ENCODE measurements at regions not wholly inside any gene's neighbourhood (a gene's known extent, or its start where the extent isn't known, plus 50 kb on each side); places are given as distances from the start of the nearest gene placed in this dataset.

DNA sequence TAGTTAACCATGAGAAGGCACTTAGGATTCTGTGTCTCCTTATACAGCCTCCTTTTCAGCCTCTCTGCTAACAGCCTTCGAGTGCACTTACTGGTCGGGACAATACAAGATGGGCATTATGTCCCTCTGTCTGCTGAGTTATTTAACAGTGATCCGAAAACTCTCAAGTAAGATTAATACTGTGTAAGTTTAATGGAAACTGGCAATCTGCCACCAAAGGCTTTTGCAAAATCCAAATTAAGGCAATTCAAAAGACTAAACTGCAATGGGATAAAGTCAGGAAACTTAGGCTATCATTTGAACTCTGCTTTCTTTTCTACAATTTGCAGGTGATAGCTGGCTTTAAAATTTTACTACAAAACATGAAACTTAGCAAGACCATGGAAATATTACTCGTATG is 477.8 kb downstream of the TFEC start:
- DNase-seq (ENCODE audit: low read depth, low spot score): no peak
- in situ Hi-C loops (cut with HindIII; ENCODE audit: low sequenced_read_pairs): no loop called here
- no peak overlapping the region for H3K4me3 ChIP-seq (ENCODE audit: low read depth, low read length)
- TF ChIP-seq, protein P1, sequence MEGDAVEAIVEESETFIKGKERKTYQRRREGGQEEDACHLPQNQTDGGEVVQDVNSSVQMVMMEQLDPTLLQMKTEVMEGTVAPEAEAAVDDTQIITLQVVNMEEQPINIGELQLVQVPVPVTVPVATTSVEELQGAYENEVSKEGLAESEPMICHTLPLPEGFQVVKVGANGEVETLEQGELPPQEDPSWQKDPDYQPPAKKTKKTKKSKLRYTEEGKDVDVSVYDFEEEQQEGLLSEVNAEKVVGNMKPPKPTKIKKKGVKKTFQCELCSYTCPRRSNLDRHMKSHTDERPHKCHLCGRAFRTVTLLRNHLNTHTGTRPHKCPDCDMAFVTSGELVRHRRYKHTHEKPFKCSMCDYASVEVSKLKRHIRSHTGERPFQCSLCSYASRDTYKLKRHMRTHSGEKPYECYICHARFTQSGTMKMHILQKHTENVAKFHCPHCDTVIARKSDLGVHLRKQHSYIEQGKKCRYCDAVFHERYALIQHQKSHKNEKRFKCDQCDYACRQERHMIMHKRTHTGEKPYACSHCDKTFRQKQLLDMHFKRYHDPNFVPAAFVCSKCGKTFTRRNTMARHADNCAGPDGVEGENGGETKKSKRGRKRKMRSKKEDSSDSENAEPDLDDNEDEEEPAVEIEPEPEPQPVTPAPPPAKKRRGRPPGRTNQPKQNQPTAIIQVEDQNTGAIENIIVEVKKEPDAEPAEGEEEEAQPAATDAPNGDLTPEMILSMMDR (IDR thresholded peaks at IDR 0.05; ENCODE audit: low read depth, low read length): no peak

DNA sequence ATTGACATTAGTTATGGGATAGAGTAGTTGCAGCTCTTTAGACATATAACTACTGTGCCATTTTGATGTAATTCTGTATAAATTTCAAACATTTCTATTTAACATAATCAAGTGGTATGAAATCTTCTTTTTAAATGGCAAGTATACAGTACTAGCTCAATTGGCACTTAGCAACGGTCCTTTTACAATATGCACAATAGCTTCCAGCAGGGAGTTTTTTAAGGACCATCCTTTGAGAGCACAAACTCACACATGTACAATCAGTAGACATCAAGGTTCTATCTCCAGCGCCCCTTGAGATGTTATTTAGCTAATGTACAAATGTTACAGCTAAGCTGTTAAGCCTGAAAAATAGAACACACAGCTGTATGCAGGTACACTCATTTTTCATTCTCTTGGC is 480.7 kb downstream of the TFEC start:
- H3K4me3 ChIP-seq (ENCODE audit: low read depth, low read length): no peak overlapping the region
- no peak for DNase-seq (ENCODE audit: low read depth, low spot score)
- in situ Hi-C loops (cut with HindIII; ENCODE audit: low sequenced_read_pairs): no loop called here
- TF ChIP-seq, protein P1 (IDR thresholded peaks at IDR 0.05; ENCODE audit: low read depth, low read length): no peak

DNA sequence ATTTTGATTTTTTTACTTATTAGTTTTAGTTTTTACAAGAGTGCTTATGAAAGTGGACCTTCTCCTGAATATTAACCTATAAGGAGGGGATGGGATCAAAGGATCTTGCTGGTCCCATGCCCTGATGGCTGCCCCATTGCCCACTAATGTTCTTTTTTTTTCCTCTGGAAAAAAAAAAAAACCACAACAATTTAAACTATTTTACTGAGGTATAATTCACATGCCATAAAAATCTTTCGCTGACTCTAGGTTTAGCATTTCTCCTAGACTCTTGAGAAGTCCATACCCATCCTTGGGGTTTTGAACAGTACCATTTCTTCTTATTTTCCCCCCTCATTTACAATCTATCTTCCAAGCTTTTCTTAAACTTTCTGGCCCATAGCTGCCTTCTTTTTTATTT is 481.8 kb downstream of the TFEC start:
- TF ChIP-seq, protein P1 (IDR thresholded peaks at IDR 0.05; ENCODE audit: low read depth, low read length): no peak
- no peak overlapping the region for H3K4me3 ChIP-seq (ENCODE audit: low read depth, low read length)
- in situ Hi-C loops (cut with HindIII; ENCODE audit: low sequenced_read_pairs): no loop called here
- DNase-seq (ENCODE audit: low read depth, low spot score): peak; percentile 32

DNA sequence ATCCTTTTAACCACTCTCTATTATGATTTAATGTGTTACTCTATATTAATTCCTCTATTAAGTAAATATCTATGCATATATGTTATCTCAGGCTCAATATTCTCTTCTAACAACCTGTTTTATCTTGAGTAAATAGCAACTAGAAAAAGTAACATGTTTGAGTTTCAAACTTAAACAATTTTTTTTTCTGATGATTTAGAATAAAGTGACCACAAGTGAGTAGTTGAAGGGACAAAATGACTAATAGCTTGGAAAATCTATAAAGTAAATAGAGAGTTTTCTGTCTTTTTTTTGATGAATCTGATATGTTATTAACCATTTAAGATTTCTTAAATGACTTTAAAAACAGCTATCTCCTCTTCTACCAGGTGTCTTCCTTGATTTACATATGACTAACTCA is 483.8 kb downstream of the TFEC start:
- DNase-seq (ENCODE audit: low read depth, low spot score): no peak
- H3K4me3 ChIP-seq (ENCODE audit: low read depth, low read length): no peak overlapping the region
- TF ChIP-seq, protein P1 (IDR thresholded peaks at IDR 0.05; ENCODE audit: low read depth, low read length): no peak
- in situ Hi-C loops (cut with HindIII; ENCODE audit: low sequenced_read_pairs): no loop called here

DNA sequence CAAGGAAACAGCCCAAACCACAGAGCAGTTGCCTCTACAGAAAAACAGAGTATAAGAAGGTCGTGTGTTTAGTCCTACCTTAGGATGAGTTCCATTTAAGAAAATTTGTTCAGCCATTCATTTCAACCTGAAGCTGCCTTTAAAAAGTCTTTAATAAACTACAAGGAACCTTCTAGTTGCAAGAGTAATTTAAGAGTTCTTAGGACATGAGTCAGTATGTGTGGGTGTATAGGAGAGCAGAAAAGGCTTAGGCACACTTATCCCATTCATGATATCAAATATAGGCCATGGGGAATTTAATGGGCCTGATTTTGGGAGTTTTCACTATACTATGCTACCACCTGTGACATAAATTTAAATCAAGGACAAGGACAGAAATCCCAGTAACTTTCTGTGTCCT is 496.8 kb downstream of the TFEC start:
- TF ChIP-seq, protein P1 (IDR thresholded peaks at IDR 0.05; ENCODE audit: low read depth, low read length): no peak
- in situ Hi-C loops (cut with HindIII; ENCODE audit: low sequenced_read_pairs): no loop called here
- H3K4me3 ChIP-seq (ENCODE audit: low read depth, low read length): no peak overlapping the region
- no peak for DNase-seq (ENCODE audit: low read depth, low spot score)

DNA sequence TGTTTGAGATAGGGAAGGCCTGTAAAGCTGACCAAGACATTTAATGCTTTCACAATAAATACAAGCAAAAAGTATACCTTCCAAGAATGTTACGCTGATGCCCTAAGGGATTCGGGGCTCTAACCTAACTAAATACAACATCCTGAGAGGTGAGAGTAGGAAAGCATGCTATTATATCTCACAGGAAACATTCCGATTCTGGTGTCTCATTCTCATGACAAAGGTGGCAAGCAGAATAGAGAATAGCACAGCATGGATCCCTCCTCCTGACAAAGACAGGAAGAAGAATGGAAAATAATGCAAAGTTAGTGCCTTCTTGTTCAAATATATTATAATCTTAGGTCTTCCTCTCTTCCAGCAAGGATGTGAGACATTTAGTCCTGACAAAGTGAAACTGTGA is 504.3 kb downstream of the TFEC start:
- TF ChIP-seq, protein P1 (IDR thresholded peaks at IDR 0.05; ENCODE audit: low read depth, low read length): no peak
- in situ Hi-C loops (cut with HindIII; ENCODE audit: low sequenced_read_pairs): no loop called here
- DNase-seq (ENCODE audit: low read depth, low spot score): no peak
- H3K4me3 ChIP-seq (ENCODE audit: low read depth, low read length): no peak overlapping the region

DNA sequence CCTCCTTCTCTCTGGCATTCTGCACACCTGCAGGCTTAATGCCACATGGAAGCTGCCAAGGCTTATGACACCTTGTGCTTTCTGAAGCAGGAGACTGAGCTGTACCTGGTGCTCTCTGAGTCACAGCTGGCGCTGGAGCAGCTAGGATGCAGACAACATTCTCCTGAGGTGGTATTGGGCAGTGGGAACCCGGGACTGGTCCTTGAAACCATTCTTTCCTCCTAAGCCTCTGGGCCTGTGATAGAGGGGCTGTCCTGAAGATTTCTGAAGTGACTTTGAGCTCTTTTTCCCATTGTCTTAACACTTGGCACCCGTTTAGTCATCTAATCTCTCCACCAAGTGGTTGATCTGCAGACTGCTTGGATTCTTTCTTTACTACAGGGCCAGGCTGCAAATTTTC is 508.4 kb downstream of the TFEC start:
- no peak overlapping the region for H3K4me3 ChIP-seq (ENCODE audit: low read depth, low read length)
- TF ChIP-seq, protein P1 (IDR thresholded peaks at IDR 0.05; ENCODE audit: low read depth, low read length): no peak
- in situ Hi-C loops (cut with HindIII; ENCODE audit: low sequenced_read_pairs): no loop called here
- DNase-seq (ENCODE audit: low read depth, low spot score): no peak
